ENCODE measurements at regions not wholly inside any gene's neighbourhood (a gene's known extent, or its start where the extent isn't known, plus 50 kb on each side); places are given as distances from the start of the nearest gene placed in this dataset.
"Not testable (repeated sequence)": the region's sequence is repeated elsewhere in the genome, so short reads cannot be mapped to it uniquely, and the experiment has no call there.

DNA sequence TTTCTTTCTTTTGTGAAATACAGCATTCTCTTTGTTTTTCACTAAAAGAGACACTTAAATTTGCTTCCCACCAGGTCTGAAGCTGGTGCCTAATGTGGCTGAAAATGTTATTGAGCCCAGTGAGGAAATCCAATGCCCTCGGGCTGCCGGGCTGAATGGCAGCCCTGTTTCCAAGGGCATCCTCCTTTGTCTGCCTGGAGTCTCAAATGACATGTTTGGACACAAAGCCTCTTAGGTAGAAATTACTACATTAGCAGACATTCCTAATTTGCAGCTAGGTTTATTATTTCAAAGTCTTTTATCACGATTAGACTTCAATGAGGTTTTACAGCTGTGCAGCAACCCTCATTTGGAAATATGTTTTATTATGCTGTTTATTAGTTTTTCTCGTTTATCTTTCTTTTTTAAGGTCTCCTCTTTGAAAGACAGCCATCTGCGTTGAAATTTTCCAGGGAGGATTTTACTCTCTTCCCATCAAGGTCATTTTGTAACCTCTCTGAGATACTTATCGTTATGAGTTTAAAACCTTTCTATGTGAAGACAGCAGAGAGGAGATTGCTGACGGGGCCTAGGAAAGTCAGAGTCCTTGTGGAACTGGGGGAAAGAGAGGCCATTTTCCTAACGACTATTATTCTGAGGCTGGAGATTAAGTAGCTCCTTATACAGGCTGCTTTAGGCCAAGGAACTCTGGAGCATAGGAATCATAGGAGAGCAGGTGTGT is 59.0 kb upstream of the ZNF532 start:
- H3K36me3 ChIP-seq = no peaks in the 10 kb centered on the region
- H3K4me3 ChIP-seq = no peak overlapping the region
- H3K27ac ChIP-seq = no peak overlapping the region
- intact Hi-C loops (cut with DNase I) = no loop called here
- TF ChIP-seq, protein P1, sequence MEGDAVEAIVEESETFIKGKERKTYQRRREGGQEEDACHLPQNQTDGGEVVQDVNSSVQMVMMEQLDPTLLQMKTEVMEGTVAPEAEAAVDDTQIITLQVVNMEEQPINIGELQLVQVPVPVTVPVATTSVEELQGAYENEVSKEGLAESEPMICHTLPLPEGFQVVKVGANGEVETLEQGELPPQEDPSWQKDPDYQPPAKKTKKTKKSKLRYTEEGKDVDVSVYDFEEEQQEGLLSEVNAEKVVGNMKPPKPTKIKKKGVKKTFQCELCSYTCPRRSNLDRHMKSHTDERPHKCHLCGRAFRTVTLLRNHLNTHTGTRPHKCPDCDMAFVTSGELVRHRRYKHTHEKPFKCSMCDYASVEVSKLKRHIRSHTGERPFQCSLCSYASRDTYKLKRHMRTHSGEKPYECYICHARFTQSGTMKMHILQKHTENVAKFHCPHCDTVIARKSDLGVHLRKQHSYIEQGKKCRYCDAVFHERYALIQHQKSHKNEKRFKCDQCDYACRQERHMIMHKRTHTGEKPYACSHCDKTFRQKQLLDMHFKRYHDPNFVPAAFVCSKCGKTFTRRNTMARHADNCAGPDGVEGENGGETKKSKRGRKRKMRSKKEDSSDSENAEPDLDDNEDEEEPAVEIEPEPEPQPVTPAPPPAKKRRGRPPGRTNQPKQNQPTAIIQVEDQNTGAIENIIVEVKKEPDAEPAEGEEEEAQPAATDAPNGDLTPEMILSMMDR (IDR thresholded peaks at IDR 0.05) = no peak
- no peak for DNase-seq (ENCODE audit: low spot score in 2 of 2)
- no peaks in the 10 kb centered on the region for H3K4me1 ChIP-seq
- no peaks in the 10 kb centered on the region for H3K9me3 ChIP-seq
- no peaks in the 10 kb centered on the region for H3K27me3 ChIP-seq

DNA sequence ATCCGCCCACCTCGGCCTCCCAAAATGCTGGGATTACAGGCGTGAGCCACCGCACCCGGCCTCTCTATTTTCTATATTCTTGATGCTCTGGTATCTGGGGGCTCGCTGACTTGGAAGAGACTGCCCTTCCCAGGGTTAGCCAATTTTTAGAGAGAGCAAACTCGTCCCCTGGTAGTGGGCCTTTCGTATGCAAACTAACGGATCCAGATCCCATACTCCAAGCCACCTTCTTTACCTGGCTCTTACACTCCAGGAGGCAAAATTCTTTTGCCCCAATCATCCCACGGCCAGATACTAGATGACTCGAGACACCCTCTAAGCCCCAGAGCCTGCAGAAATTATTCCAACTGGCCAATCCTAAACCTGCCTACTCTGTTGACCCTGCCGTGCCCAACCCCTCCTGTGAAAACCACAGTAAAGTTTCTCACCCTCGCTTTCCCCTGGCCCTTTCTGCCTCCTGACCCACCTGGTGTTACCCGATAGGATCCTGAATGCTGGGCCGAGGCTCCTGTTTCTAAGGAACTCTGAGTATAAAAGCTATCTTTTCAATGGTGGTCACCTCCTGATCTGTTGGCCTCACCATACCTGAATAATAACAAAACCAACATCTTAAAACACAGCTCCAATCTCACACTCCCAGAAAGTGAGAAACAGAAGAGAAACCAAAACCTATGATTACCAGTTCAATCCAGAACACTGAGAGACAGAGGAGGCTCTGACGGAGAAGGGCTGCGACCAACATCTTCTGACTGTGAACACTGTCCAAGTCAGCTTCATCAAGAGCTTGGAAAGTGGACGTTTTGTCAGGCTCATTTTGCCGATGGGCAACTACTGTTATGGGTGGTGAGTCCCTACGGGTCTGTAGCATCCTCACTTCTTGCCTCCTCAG is 57.6 kb upstream of the ZNF532 start:
- TF ChIP-seq, protein P1 (IDR thresholded peaks at IDR 0.05) = no peak
- H3K27me3 ChIP-seq = no peaks in the 10 kb centered on the region
- intact Hi-C loops (cut with DNase I) = no loop called here
- H3K4me1 ChIP-seq = no peaks in the 10 kb centered on the region
- no peak overlapping the region for H3K4me3 ChIP-seq
- H3K9me3 ChIP-seq = no peaks in the 10 kb centered on the region
- no peaks in the 10 kb centered on the region for H3K36me3 ChIP-seq
- DNase-seq (ENCODE audit: low spot score in 2 of 2) = no peak
- H3K27ac ChIP-seq = no peak overlapping the region

DNA sequence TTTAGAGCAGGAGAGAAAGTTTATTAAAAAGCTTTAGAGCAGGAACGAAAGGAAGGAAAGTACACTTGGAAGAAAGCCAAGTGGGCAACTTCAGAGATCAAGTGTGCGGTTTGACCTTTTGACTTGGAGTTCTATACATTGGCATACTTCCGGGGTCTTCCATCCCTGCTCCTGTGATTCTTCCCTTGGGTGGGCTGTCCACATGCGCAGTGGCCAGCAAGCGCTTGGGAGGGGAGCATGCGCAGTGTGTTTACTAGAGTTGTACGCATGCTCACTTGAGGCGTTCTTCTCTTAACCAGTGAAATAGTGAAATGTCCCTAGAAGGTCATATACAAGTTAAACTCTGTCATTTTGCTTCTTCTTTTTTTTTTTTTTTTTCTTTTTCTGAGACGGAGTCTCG is 56.9 kb upstream of the ZNF532 start:
- DNase-seq (ENCODE audit: low spot score in 2 of 2) = no peak
- Histone ChIP-seq H3K27me3 (no peaks in the 10 kb centered on the region), H3K4me1 (peaks cover 0 to 3% of the 10 kb centered on the region in 2 donors), H3K36me3 (no peaks in the 10 kb centered on the region), H3K9me3 (no peaks in the 10 kb centered on the region), H3K27ac (no peak overlapping the region), H3K4me3 (no peak overlapping the region)
- intact Hi-C loops (cut with DNase I) = loop anchor here (2.0 kb wide), 1 partner anchor 19 kb away; no protein-coding TSS in a partner anchor
- TF ChIP-seq, protein P1 (IDR thresholded peaks at IDR 0.05) = no peak

DNA sequence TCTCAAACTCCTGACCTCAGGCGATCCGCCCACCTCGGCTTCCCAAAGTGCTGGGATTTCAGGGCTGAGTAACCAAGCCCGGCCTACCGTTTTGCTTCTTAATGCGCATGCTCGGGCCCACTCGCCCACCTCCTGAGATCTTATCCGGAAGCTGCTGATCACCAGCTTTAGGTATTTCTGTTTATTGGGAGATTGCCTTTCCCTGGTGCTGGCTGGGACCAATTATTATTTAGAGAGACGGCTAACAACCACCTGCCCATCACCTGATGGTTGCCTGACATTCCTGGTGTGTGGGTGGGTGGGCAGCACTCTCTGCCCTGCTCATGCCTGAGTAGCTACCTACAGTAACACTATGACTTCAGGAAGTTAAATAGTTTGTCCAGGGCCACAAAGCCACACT is 56.3 kb upstream of the ZNF532 start:
- intact Hi-C loops (cut with DNase I) = loop anchor here (2.0 kb wide), 1 partner anchor 18 kb away; no protein-coding TSS in a partner anchor
- H3K4me3 ChIP-seq = no peak overlapping the region
- H3K27ac ChIP-seq = no peak overlapping the region
- no peak for DNase-seq (ENCODE audit: low spot score in 2 of 2)
- H3K36me3 ChIP-seq = no peaks in the 10 kb centered on the region
- no peaks in the 10 kb centered on the region for H3K9me3 ChIP-seq
- peaks cover 3 to 9% of the 10 kb centered on the region in 2 donors for H3K4me1 ChIP-seq
- TF ChIP-seq, protein P1 (IDR thresholded peaks at IDR 0.05) = no peak
- H3K27me3 ChIP-seq = no peaks in the 10 kb centered on the region

DNA sequence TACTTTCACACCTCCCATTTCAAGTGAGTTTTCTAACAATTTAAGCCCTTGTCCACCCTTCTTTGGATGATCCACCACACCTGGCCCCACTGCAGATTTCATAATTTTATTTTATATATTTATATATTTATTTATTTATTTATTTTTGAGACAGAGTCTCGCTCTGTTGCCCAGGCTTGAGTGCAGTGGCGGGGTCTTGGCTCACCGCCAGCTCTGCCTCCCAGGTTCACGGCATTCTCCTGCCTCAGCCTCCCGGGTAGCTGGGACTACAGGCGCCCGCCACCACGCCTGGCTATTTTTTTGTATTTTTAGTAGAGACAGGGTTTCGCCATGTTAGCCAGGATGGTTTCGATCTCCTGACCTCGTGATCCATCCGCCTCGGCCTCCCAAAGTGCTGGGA is 52.8 kb upstream of the ZNF532 start:
- H3K27me3 ChIP-seq; H3K4me3 ChIP-seq; H3K9me3 ChIP-seq; H3K36me3 ChIP-seq; intact Hi-C loops (cut with DNase I); DNase-seq (ENCODE audit: low spot score in 2 of 2); H3K27ac ChIP-seq: not testable (repeated sequence)
- H3K4me1 ChIP-seq = peaks cover 3 to 13% of the 10 kb centered on the region in 2 donors

DNA sequence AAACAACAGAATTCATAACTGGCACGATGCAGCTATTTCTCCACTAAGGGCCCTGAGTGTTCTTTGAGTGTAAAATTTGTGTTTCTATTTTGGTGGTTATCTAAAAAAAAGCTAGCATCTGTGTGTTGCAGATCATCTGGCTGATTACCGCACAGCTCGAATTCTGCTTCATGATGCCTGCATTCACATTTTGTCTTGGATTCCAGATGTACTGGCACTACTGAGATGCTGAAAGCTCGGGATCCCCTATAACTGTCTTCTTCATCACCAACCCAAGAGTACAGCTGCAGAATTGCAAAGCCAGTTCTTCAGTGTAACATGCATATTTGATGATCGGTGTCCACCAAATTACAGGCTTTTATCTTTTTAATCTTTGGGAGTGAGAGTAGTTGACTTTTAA is 51.6 kb upstream of the ZNF532 start:
- no peaks in the 10 kb centered on the region for H3K36me3 ChIP-seq
- no peak for DNase-seq (ENCODE audit: low spot score in 2 of 2)
- no peaks in the 10 kb centered on the region for H3K27me3 ChIP-seq
- TF ChIP-seq, protein P1 (IDR thresholded peaks at IDR 0.05) = no peak
- intact Hi-C loops (cut with DNase I) = no loop called here
- H3K4me1 ChIP-seq = peaks cover 3 to 13% of the 10 kb centered on the region in 2 donors
- no peaks in the 10 kb centered on the region for H3K9me3 ChIP-seq
- H3K27ac ChIP-seq = no peak overlapping the region
- no peak overlapping the region for H3K4me3 ChIP-seq
